HUES6 (cell line): ENCODE measurements at regions not wholly inside any gene's neighbourhood (a gene's known extent, or its start where the extent isn't known, plus 50 kb on each side); places are given as distances from the start of the nearest gene placed in this dataset.

ENCODE experiments used
- H3K27ac ChIP-seq: 2 replicates; pipeline ENCODE4 v1.7.0; 2013; ENCODE audit warnings: low read depth, mild to moderate bottlenecking, low read length, inconsistent platforms
- H3K27me3 ChIP-seq: 2 replicates; pipeline ENCODE4 v1.6.1; 2013; ENCODE audit warnings: low read length; ENCODE audit not compliant: control insufficient read depth, insufficient read depth
- H3K36me3 ChIP-seq: 2 replicates; pipeline ENCODE4 v1.6.1; 2013; ENCODE audit warnings: low read length; ENCODE audit not compliant: control insufficient read depth, insufficient read depth
- H3K4me1 ChIP-seq: 2 replicates; pipeline ENCODE4 v1.6.1; 2013; ENCODE audit warnings: low read length; ENCODE audit not compliant: control insufficient read depth, insufficient read depth
- H3K4me3 ChIP-seq: 2 replicates; pipeline ENCODE4 v1.5.1; 2013; ENCODE audit warnings: low read depth, low read length
- H3K9ac ChIP-seq: one replicate; pipeline ENCODE4 v1.6.1; 2013; ENCODE audit warnings: mild to moderate bottlenecking, low read length
- H3K9me3 ChIP-seq: 2 replicates; pipeline ENCODE4 v1.6.1; 2013; ENCODE audit warnings: low read depth, low read length; ENCODE audit not compliant: control insufficient read depth, insufficient read depth

DNA sequence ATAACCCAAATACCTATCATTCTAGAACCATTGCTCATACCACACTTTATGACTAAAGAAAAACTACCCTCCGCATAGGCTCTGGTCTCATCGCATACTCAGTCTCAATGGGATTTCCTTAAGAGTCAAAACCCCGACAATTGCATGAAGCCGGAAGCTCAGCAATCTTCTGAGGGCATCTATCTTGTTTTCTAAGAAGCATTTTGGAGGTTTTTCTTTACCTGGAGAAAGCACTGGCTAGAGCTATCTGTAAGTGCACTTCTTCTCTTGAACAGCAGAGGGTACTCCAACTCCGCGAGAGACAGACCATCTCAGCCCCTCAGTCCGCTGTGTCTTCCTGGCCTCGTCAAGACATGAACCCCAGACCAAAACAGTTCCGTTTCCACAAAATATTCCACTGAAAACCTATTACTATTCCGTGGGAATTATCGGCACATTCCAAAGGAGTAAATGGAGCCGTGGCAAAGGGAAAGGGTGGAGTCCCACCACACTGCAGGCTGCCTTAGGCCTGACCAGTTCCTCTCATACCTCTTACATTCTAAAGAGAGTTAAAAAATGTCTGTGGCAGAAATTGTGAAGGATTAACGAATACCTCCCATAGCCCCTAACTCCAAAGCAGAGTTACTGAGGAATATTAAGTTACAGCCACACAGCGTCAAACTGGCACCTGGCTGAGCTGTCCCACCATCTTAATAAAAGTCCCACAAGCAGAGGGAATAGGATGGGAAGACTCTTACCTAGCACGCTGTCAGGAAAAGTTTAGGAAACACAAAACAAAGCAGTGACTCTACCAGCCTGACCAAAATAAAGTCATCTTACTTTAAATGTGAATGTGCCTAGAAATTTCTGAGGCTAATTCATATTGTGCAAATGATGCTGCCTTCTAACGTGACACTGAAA lies 325.6 kb upstream of the VRK2 start:
- H3K9me3 ChIP-seq, result no peaks in the 10 kb centered on the region
- peaks cover 4% of the 10 kb centered on the region; the same call in 1 of the 2 replicates for H3K4me1 ChIP-seq
- no peaks in the 10 kb centered on the region for H3K27me3 ChIP-seq
- H3K4me3 ChIP-seq, result peak overlapping the region; percentile 44; the same call in 1 of the 2 replicates
- peak overlapping the region; percentile 25 for H3K9ac ChIP-seq
- H3K27ac ChIP-seq, result no peak overlapping the region
- H3K36me3 ChIP-seq, result no peaks in the 10 kb centered on the region

DNA sequence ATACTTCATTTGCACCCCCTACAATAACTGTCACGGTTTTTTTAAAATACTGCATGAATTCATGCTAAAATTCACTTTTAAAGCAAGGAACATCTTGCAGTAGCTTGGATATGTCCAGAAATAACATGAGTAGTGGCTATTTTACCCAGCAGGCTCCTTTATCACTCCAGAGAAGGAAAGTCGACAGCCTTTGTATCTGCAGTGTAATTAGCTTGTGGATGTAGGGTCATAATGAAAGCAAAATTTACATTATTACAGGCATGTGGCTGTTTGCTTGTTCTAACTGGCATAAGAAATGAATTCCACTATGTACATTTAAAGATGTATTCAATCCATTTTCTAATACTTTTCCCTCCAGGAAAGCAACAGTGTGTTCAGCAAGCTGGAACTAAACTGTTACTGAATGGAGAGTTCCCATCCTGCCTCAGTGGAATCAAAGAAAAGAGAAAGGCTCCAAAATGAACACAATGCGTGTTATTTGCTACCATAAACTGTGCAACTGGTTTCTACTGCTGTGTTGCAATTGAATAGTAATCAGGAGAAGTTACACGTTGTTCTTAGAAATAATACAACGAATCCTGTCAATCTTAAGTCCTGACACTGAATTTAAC lies 321.2 kb upstream of the VRK2 start:
- Histone ChIP-seq H3K4me3 (no peak overlapping the region), H3K27me3 (no peaks in the 10 kb centered on the region), H3K27ac (no peak overlapping the region), H3K9ac (no peak overlapping the region), H3K9me3 (no peaks in the 10 kb centered on the region), H3K36me3 (no peaks in the 10 kb centered on the region), H3K4me1 (peaks cover 4% of the 10 kb centered on the region; the same call in 1 of the 2 replicates)

DNA sequence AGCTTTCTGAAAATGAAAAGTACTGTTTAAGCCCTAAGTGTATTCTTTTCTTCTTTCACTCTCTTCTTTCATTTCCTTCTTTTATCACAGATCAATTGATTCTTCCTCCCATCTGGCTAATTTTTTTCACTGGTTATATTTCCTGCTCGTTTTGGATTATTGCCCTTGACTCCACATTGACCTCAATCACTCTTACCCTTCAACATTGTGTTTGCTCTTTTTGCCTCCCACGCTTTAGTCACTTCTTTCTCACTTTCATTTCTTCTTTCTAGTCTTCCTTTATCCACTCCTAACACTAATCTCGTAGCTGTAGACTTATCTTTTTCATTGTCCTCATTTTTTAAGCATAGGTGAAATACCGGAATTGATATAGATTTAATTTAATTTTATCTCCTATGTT lies 320.3 kb upstream of the VRK2 start:
- H3K27me3 ChIP-seq, result no peaks in the 10 kb centered on the region
- H3K9ac ChIP-seq, result no peak overlapping the region
- no peaks in the 10 kb centered on the region for H3K9me3 ChIP-seq
- H3K27ac ChIP-seq, result no peak overlapping the region
- no peaks in the 10 kb centered on the region for H3K4me1 ChIP-seq
- H3K36me3 ChIP-seq, result no peaks in the 10 kb centered on the region
- no peak overlapping the region for H3K4me3 ChIP-seq

DNA sequence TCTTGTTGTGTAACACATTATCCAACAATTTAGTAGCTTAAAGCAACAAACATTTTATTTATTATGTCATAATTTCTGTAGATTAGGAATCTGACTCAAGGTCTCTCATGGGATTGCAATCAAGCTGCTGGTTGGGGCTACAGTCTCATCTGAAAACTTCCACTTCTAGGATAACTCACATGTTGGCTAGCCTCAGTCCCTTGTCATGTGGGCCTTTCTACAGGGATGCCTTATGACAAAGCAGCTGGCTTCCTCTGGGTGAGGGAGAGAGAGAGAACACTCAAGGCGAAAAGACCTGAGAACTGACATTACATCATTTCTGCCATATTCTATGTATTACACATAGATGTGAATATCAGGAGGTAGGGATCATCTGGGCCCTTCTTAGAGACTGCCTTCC lies 317.9 kb upstream of the VRK2 start:
- Histone ChIP-seq H3K36me3 (no peaks in the 10 kb centered on the region), H3K27ac (no peak overlapping the region), H3K4me1 (no peaks in the 10 kb centered on the region), H3K9ac (no peak overlapping the region), H3K4me3 (no peak overlapping the region), H3K27me3 (no peaks in the 10 kb centered on the region), H3K9me3 (no peaks in the 10 kb centered on the region)

DNA sequence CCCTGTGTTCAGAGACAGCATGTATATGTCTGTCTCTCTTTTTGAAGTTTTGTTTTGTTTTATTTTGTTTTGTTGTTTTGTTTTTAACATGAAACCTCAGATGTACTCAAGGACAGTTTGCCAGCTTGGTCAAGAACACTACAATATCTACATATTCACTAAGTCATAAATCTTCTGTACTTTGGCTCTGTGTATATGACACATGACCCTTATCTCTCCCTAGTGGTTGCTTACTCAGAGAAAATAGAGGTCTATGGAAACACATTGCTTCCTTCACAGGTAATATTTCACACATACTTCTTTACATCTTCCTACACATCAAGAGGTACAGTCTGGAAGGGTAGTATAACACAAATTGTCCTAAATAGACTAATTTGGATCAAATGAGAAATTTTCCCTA lies 312.6 kb upstream of the VRK2 start:
- no peaks in the 10 kb centered on the region for H3K4me1 ChIP-seq
- no peaks in the 10 kb centered on the region for H3K9me3 ChIP-seq

DNA sequence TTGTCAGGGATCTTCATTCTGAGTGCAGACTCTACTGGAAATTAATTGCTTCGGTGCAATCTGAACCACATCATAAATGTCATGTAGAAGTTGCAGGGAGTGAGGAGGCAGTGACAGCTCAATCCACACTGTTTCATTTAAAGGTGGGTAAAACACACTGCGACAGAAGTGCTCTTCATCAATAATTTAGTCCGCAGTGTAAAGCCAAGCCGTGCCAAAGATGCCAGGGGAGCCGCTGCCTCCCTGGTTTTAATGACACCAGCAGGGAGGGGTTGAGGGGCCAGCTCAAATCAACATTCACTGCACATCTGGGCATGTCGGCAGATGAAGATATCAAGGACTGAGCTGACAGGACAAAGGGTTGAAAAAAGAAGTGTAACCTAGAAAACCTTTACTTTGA lies 305.7 kb upstream of the VRK2 start:
- Histone ChIP-seq H3K4me1 (no peaks in the 10 kb centered on the region), H3K36me3 (no peaks in the 10 kb centered on the region)

More for the DNA sequence above, 312.6 kb upstream of the VRK2 start:
- H3K4me3 ChIP-seq, result no peak overlapping the region
- H3K36me3 ChIP-seq, result no peaks in the 10 kb centered on the region
- no peaks in the 10 kb centered on the region for H3K27me3 ChIP-seq
- no peak overlapping the region for H3K27ac ChIP-seq
- no peak overlapping the region for H3K9ac ChIP-seq

DNA sequence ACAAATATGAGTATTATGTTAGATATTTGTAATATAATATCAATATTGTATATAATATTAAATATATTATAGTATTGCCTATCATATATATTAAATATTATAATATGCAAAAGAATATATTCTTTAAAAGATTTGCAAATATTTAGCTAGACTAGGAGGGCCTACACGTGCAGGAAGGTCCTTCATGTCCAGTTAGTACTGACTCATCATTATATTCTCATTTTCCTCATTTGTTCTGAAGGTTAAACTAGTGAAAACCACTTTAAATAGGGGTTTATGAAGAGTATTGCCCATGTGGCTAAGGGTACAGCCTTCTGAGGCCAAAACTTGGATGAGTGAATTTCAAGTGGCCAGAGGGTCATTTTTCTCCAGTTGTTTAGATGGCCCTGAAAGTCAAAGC lies 293.0 kb upstream of the VRK2 start:
- Histone ChIP-seq H3K27me3 (no peaks in the 10 kb centered on the region), H3K9me3 (no peaks in the 10 kb centered on the region), H3K4me1 (peaks cover 8% of the 10 kb centered on the region; the same call in 1 of the 2 replicates), H3K9ac (no peak overlapping the region), H3K36me3 (no peaks in the 10 kb centered on the region), H3K4me3 (no peak overlapping the region), H3K27ac (no peak overlapping the region)

More for the DNA sequence above, 305.7 kb upstream of the VRK2 start:
- Histone ChIP-seq H3K9ac (no peak overlapping the region), H3K4me3 (no peak overlapping the region), H3K9me3 (no peaks in the 10 kb centered on the region), H3K27me3 (no peaks in the 10 kb centered on the region), H3K27ac (no peak overlapping the region)

DNA sequence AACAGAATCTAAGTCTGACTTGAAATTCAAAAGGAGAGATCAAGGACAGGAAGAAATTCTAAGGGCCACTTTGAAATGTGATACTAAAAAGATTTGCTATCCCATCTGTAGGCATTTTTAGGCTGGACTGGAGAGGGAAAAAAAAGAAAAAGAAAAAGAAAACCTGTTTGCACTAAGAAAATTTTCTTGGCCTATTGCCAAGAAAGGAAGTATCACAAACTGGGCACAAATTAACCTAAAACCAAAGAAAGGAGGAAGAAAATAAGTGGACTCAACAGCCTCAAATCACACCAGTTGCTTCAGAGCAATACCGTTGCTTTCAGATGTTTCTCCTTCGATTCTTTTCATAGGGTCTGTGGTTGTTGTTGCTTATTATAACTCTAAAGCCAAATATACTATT lies 287.9 kb upstream of the VRK2 start:
- no peaks in the 10 kb centered on the region for H3K9me3 ChIP-seq

DNA sequence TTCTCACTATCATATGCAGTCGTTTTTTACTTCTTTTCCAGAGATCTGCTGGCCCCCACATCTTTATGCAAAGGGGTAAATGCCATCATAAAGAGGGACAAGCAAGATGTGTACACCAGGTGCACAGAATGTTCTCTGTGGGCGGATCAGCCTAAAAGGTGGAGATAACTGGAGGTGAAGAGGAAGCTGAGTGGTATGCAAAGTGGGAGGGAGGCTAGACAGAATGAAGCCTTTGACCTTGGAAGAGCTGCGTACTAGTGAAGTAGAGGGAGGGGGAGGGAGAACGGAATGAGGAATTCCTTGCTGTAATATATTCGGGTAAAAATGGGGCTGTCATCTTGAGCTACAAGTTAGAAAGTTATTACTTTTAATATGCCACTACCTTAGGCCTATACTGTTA lies 287.5 kb upstream of the VRK2 start:
- Histone ChIP-seq H3K27ac (no peak overlapping the region), H3K9me3 (no peaks in the 10 kb centered on the region), H3K4me3 (peak overlapping the region; percentile 11; the same call in 1 of the 2 replicates), H3K36me3 (no peaks in the 10 kb centered on the region), H3K4me1 (peaks cover 22% of the 10 kb centered on the region), H3K27me3 (peaks cover 6% of the 10 kb centered on the region; the same call in 1 of the 2 replicates), H3K9ac (no peak overlapping the region)

More for the DNA sequence above, 287.9 kb upstream of the VRK2 start:
- no peaks in the 10 kb centered on the region for H3K36me3 ChIP-seq
- no peak overlapping the region for H3K9ac ChIP-seq
- H3K4me1 ChIP-seq, result peaks cover 22% of the 10 kb centered on the region
- H3K4me3 ChIP-seq, result no peak overlapping the region
- no peak overlapping the region for H3K27ac ChIP-seq
- peaks cover 6% of the 10 kb centered on the region; the same call in 1 of the 2 replicates for H3K27me3 ChIP-seq

DNA sequence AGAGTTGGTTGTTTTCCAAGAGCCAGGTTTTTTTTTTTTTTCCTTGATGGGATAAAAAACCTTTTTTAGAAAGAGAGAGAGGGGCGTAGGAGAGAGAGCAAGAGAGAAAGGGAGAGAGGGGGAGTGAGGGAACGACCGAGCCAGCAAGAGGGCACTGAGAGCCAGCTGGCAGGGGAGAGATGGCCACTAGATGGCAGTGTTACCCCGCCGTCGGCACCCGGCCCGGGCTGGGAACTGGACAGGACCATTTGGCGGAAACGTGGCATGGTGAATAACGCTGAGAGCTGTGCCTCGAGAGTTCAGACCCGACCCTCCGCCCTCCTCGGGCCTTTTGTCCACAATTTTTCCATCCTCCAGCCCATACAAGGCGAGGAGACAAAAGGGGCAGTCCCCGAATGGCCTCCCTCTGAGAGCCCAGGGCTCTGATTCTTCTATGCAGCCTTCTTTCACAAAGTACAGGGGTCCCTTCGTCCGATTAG lies 286.7 kb upstream of the VRK2 start:
- Histone ChIP-seq H3K9me3 (no peaks in the 10 kb centered on the region), H3K27me3 (peaks cover 6% of the 10 kb centered on the region; the same call in 1 of the 2 replicates), H3K27ac (no peak overlapping the region), H3K36me3 (no peaks in the 10 kb centered on the region), H3K4me1 (peaks cover 22% of the 10 kb centered on the region), H3K4me3 (peak overlapping the region; percentile 24; the same call in 1 of the 2 replicates), H3K9ac (no peak overlapping the region)

DNA sequence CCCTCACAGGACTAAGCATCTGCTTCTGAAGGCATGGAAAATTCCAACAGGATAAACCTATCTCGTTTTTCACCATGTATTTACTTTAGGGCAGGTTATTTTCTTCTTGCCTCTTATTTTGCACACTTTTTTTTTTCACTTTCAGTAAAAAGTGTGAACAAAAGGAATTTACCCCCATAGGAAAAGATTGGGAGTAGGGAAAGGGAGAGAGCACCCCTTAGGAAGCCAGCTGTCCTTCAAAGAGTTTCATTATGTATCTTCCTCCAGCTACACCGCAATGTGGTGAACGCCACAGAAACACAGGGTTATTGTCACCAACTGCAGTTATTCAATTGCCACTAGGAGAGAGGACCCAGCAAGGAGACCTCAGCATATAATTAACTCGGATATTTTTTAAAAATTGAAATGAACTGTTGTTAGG lies 286.2 kb upstream of the VRK2 start:
- Histone ChIP-seq H3K36me3 (no peaks in the 10 kb centered on the region), H3K9me3 (no peaks in the 10 kb centered on the region), H3K9ac (no peak overlapping the region), H3K4me3 (no peak overlapping the region), H3K4me1 (peaks cover 20% of the 10 kb centered on the region), H3K27me3 (peaks cover 6% of the 10 kb centered on the region; the same call in 1 of the 2 replicates), H3K27ac (no peak overlapping the region)
